Thyroid gland (tissue), 4 donors: ENCODE measurements at regions not wholly inside any gene's neighbourhood (a gene's known extent, or its start where the extent isn't known, plus 50 kb on each side); places are given as distances from the start of the nearest gene placed in this dataset.

Experiments
- POLR2A ChIP-seq, 2 donors: fragments of 450-650 bp; IDR thresholded peaks; one replicate each; pipeline ENCODE4 v1.6.1; 2017; ENCODE audit warnings: antibody characterized with exemption in 2 of 2, mild to moderate bottlenecking in 2 of 2, moderate library complexity in 1 of 2
- TF ChIP-seq, protein P1 (sequence below), 6 experiments: fragments of 200-600 bp in 3 of 6; fragments of 450-650 bp in 3 of 6; sonication (generic) in 3 of 6; IDR thresholded peaks; one replicate each; pipeline ENCODE4 v1.5.1; 2016 to 2019; ENCODE audit warnings: antibody characterized with exemption in 6 of 6, mild to moderate bottlenecking in 2 of 6, inconsistent platforms in 1 of 6, moderate library complexity in 1 of 6

DNA sequence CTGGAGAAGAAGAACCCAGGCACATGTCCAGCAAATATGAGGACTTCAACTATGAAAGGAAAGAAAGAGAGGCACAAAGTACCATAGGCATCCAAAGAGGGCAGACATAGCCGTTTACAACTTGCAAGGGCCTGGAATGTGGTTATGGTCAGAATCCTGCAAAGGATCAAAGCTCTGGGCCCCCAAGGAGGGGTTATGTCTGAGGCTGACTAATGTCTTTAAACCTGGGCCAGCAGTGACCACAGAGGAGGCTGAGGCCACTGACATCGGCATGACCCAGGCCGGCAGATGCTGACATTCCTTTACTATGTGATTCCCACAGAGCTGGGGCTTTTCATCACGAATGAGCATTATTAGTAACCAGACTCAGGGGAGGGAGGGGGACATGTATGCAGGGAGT is 861.1 kb downstream of the DHX35 start:
- TF ChIP-seq, protein P1, sequence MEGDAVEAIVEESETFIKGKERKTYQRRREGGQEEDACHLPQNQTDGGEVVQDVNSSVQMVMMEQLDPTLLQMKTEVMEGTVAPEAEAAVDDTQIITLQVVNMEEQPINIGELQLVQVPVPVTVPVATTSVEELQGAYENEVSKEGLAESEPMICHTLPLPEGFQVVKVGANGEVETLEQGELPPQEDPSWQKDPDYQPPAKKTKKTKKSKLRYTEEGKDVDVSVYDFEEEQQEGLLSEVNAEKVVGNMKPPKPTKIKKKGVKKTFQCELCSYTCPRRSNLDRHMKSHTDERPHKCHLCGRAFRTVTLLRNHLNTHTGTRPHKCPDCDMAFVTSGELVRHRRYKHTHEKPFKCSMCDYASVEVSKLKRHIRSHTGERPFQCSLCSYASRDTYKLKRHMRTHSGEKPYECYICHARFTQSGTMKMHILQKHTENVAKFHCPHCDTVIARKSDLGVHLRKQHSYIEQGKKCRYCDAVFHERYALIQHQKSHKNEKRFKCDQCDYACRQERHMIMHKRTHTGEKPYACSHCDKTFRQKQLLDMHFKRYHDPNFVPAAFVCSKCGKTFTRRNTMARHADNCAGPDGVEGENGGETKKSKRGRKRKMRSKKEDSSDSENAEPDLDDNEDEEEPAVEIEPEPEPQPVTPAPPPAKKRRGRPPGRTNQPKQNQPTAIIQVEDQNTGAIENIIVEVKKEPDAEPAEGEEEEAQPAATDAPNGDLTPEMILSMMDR (IDR thresholded peaks at IDR 0.05): no peak
- TF ChIP-seq POLR2A (IDR thresholded peaks at IDR 0.05): no peak
